OCI-LY1 (cell line): ENCODE measurements at regions not wholly inside any gene's neighbourhood (a gene's known extent, or its start where the extent isn't known, plus 50 kb on each side); places are given as distances from the start of the nearest gene placed in this dataset.

Experiments
- CTCF ChIP-seq: fragments of 200-600 bp; sonication (generic), shearing (Covaris generic); IDR thresholded peaks from 2 replicates; pipeline ENCODE4 v1.5.1; 2017; ENCODE audit warnings: mild to moderate bottlenecking, antibody characterized with exemption, low read length, moderate library complexity, mixed read lengths
- EZH2 ChIP-seq: fragments of 200-600 bp; sonication (generic), shearing (Covaris generic); IDR thresholded peaks from 2 replicates; pipeline ENCODE4 v1.8.0; 2017; ENCODE audit warnings: borderline replicate concordance, mixed run types, mild to moderate bottlenecking, antibody characterized with exemption, low read length, moderate library complexity, mixed read lengths

- TF ChIP-seq CTCF (no peak), EZH2 (no peak)
Measured at GRCh38 chr4:115562506-115562905, 449.1 kb upstream of the NDST4 start.
